NCI-H2196 treated with DMSO at 0.1 percent for 48 hours (cell line): ENCODE measurements at regions not wholly inside any gene's neighbourhood (a gene's known extent, or its start where the extent isn't known, plus 50 kb on each side); places are given as distances from the start of the nearest gene placed in this dataset.

Source experiments
- DNase-seq: peaks from one replicate; lab custom pipeline; 2025; ENCODE audit not compliant: unreplicated experiment; lab: John Stamatoyannopoulos, UW

DNA sequence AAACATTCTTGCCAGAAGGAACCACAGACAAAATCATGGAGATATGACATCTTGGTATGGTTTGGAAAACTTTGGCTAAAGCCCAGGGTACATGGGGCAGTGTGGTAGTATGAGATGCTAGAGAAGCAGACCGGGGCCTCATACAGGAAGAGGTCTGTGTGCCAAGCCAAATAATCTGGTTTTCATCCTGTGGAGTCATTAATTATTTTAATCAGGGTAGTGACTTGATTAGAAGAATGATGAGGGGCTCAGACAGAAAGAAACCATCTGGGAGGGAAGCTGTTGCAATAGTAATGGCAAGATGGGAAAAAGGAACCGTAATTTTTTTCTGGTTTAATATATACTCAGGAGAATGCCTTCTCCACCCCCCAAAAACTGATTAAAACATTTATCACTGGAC lies 318.0 kb downstream of the BRINP2 start:
- DNase-seq: no peak

DNA sequence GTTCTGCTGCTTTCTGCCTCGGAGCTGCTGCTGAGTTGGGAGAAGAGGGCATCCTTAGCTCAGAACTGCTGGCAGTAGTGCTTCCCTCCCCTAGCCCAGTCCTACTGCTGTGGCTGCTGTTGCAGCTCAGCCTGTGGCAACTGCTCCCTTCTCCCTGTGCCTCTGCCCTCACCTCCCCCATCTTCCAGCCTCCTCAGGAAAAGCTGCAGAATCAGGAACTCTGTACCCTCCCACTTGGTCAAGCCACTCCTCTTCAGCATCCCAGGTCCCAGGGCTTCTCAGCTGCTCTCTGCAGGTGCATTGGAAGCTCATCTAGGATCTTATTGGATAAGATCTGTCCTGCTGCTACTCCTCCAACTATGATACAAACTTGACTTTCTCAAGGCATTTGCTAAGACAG lies 316.7 kb downstream of the BRINP2 start:
- no peak for DNase-seq

DNA sequence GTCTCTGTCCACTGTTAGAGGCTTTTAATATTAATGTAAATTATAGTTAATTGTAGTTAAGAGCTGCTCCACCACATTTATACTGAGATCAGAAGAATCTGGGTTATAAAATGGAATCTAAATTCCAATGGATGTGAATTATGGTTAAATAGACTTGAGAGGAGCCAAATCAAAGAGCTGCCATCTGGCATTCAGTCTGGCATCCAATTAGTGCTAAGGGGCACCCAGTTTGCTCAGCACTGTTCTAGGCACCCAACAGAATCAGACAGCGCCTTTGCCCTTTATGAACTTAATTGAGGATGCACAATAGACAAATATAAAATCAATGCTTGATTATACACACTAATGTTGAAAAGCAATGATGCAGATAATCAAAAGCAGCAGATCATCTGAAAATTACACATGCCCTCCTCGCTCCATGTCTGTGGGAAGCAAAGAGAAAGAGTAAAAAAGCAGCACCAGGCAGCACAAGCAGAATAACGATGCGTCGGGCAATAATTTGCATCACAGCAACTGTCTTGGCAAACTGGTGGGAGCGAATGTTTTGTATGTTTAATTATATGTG lies 310.1 kb downstream of the BRINP2 start:
- no peak for DNase-seq

DNA sequence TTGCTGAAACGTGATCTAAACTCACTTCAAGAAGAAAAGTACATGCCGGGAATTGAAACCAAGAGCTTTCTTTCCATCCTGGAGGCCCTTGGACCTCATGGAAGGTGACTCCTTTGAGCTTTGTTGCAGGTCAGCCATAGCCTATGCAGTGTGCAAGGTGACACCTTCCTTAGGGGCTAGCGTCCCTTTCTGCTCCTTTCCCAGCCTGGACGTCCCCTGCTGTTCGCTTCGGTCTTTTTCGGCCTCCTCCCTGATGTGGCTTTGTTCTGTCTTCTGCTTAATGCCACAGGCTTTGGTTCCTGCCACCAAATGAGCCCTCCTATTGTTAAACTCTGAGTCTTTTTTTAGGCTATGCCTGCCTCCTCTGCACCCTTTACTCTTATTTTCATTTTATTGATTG lies 308.8 kb downstream of the BRINP2 start:
- DNase-seq: no peak

DNA sequence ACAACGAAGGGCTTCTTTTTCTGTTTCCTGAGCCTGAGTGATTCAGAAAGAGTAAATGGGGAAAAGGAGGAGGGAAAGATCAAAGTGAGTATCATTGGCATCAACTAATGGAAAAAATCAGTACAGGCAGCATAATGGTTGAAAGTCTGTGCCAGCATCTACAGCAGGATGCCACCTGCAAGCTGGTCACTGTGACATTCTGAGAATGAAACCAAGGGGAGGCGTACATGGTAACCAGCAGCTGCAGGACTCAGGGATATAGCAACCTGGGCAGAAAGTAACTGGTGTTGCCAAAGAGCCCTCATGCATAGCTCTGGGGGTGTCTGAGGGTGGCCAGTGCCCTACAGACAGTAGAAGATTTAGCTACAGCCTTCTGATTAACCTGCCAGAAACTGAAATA lies 305.9 kb downstream of the BRINP2 start:
- no peak for DNase-seq

DNA sequence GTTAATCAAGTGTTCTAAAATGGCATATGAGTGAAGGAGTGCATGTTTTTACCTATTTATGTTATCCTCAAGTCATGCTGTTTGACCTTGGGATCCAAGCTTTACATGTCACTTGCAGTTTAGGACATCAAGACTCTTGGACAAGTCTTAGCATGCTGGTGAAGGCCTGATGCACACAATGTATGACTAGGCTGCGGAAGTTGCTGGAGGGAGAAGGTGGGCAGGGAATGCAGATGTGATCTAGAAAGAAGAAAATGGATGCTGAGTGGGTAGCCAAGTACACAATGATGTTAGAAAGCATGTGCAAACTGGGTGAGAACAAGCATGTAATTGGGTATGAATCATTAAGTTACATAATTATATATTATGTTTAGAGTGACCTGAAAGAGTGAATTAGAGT lies 301.8 kb downstream of the BRINP2 start:
- DNase-seq: no peak

DNA sequence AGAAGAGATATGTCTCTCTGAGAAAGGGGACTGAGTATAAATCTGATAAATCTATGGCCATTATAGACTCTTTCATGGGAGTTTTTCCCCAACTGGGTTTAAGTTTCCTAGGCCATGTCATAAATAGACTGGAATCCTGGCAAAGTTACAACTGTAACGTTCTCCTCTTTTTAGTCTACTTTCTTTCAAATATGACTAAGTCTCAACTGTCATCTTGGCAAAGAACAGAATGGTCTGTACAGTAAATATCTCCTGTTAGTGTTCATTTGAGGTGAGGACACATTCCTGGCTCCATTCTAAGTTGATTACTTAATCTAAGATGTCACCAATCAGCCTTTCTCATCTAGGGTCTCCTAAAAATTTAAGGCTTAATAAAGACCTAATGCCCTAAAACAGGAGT lies 300.5 kb downstream of the BRINP2 start:
- DNase-seq: no peak

DNA sequence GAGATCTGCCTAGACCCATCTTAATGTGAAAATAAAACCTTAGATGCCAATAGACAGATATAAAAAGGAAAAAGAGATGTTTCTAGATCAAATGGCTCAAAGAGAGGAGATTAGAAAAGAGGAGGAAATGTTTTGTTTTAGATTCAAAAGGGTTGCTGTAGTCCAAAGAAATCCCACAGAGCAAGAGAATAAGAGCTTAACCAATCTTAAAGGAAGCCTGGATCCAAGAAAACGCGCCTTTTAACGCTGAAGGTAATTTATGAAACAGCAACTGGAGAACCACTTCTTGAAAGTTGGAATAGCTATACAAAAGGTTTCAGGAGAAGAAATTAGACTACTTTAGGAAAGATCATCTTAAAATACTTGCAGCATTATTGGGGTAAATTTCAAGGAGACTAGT lies 298.8 kb downstream of the BRINP2 start:
- no peak for DNase-seq

DNA sequence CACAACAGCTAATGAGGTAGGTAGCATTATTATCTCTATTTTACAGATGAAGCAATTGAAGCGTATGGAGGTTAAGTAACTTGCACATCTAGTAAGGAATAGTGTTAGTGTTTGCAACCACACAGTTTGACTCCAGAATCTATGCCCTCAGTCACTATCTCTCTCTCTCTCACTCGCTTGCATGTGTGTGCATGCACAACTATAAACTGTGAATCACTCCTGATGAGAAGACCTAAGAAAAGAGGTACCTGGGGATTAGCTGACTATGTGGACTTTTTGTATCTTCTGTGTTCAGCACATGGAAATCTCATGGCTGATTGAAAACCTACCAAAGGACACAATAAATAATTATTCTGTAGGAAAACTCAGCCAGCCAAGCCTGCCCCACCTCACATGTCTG lies 295.5 kb downstream of the BRINP2 start:
- no peak for DNase-seq

DNA sequence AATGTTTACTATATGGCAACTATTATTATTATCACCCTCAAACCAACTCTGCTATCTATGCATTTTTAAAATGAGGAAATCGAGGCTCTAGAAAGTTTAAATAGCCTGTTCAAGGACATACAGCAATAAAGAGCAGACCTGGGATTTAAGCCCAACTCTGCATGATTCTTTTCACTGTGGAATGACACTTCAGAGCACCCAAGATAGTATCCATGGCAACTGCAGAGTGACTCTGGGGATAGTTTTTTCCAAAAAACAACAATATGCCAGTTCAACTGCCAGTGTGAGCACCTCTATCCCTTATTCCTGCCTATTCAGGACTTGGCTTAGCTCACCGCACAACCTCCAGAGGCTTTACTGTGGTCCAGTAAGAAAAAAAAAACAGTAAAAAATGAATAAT lies 293.9 kb downstream of the BRINP2 start:
- no peak for DNase-seq

DNA sequence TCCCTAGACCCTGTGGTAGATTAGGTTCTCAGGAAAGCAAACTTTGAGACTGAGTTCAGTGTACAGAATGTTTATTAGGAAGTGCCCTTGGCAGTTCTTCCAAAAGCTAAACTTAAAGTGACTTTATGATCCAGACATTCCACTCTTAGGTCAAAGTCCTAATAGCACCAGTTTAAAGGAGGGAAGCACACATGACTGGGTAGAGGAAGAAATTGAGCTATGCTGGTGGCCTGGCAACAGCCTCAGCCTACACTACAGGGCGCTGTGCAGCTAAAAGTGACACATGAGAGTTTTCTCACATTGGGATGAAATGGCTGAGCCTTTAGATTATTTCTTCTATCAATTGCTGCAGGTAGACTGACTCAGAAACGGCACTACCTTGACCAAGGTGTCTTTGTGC lies 280.4 kb downstream of the BRINP2 start:
- DNase-seq: no peak

DNA sequence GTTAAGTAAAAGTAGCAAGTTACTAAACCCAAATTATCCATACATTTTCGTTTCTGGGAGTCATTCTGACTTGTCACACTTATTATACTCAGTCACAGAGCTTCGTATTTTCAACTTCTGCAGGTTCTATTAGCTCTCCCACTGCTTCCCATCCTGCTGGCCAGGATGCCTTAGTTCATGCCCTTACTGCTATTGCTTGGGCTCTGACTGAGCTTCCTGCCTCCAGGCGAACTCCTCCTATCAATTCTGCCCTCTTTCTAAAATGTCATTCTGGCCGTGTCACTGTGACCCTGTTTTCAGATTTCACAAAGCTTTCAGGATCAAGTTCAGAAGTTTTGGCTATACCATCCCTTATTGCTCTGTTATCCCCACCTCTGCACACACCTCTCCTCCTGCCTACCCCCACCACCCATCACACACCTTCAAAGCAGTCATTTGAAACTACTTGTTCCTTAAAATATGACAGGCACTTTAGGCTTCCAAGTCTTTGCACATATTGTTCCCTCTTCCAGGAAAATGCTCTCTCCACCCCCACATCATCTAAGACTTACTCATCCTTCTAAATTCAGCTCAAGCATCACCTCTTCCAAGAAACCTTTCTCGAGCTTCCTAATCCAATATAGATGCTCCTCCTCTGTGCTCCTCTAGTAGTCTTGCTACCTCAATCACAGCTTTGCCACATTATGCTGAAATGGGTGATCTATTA lies 278.0 kb downstream of the BRINP2 start:
- no peak for DNase-seq

DNA sequence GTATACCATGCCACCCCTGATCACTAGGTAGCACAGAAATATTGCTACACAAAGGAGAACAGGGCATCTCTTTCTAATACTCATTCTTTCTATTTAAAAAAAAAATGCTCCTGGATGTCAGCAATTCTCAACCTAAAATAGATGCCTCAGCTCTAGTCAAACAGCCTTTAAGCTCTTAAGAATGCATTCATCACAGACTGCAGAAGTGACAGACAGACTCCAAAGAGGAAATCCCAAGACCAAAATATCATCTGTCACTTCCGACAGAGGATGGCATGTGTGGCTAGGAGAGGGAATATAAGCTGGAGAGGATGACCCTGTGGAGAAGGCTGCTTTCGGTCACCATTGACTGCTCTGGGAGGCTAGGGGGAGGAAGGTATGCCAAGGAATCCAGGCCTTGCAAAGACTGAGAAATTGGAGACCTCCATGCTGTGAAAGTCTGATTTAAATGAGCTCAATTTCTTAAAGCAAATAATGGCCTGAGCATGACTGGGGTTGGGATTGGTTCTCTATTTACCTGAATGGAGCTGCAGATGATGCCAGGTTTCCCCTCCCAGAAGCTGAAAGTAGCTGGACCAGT lies 277.4 kb downstream of the BRINP2 start:
- no peak for DNase-seq

DNA sequence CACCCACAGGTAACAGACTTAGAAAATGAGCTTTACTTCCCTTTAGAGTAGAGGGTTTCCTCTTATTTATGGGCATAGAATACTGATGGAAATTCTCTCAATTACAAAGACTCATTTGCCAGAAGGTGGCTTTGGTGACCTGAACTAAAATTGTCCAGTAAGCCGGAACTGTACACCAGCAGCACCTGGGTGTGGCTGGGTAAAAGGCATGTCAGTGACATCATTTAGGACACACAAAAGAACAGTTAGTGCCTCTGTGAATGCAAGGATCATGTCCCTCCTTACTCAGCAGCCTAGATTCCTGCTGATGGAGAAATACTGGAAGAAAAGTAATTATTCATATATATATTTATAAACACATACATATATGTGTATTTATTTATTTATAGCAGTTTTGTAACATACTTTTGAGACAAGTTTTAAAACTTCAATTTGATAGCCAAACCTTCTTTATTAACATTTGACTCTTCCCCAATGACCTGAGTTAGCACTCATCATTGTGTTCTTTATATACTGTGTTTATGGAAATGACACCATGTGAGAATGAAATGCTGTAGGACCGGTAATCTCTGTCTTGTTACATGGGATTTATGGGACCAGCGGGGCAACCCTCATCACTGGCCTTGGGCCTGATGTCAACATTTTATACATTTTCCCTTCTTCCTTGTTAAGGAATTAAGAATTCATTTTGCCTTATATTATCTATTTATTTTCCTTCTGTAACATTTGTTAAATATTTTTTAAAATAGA lies 274.4 kb downstream of the BRINP2 start:
- DNase-seq: no peak

DNA sequence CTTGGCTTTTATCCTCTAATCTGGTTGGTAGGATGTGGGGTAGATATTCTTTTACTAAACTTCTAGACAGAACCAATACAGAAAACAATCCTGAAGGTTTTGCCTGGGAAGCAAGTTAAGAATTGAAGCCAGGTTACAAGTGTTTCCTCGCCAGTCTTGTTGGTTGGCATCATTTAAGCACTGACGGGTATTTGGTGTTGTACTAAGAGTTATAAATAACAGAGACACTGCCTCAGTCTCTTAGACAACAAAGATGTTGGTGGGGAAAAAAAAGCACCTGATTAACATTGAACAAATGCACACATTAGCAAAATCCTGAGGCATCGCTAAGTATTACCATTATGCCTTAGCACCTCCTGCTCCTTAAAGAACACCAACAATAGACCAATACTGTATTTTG lies 272.2 kb downstream of the BRINP2 start:
- no peak for DNase-seq

DNA sequence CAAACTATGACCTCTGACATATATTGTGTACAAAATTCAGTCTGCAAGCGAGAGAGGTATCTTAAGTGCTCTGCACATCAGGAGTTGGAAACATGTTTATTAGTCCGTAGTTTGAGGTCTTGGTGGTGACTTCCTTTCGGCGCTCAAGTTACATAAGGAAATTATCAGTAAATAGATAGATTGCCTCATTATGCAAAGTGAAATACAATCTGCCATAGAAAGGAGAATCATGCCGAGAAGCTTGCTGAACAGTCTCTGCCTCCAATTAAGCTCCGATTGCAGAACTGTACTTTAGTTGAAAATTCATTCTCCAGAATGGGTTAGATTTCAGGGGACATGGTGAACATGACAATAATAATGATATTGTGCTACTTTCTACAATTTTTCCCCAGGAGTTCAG lies 271.8 kb downstream of the BRINP2 start:
- no peak for DNase-seq

DNA sequence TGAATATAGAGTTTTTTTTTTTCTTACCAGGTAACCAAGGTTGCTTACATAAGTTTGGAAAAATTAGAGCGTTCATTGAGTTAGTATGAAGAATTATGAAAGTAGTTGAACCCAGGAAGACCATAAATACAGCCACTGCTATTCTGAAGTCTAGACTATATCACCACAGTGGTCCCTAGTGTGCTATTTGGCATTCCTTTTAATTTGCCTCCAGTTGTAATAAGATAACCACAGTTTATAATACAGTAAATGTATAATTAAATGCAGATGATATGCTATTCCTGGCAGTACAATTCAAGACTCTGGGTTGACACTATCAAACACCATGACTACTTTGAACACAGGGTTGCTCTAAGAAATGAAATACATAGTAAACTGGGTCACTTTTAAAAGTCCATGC lies 270.5 kb downstream of the BRINP2 start:
- no peak for DNase-seq

DNA sequence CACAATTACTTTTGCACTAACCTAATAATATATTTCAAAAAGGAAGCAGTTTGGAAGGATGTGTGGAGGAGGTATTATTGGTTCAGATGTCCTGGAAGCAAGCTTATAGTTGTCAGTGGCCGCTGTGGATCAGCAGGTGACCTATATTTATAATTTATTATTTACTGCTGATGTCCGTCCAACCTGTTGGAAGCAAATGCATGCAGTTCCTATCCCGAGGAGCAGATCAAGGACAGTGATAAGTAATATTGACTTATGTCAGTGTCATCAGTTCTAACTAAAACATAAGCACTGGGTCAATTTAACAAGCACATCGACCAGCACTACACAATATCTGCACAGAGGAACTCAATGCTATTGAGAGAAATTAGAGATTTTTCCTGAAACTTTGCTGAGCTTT lies 270.1 kb downstream of the BRINP2 start:
- no peak for DNase-seq

DNA sequence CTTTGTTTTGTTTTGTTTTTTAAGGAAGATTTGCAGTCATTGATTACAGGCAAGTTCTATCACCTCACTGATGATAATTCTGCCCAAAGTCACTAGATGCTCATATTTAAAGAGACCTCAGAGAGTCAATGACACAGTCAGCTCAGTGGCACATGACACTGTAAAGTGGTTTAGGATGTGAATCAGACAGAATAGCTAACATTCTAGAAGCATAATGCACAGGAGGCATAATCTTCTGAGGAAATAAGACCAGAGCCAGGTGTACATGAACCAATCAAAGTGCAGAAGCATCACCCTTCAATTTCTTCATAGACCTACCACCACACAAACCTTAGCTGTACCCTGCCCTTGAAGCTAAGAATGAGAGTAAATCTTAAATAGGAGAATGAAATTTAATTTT lies 268.5 kb downstream of the BRINP2 start:
- no peak for DNase-seq

DNA sequence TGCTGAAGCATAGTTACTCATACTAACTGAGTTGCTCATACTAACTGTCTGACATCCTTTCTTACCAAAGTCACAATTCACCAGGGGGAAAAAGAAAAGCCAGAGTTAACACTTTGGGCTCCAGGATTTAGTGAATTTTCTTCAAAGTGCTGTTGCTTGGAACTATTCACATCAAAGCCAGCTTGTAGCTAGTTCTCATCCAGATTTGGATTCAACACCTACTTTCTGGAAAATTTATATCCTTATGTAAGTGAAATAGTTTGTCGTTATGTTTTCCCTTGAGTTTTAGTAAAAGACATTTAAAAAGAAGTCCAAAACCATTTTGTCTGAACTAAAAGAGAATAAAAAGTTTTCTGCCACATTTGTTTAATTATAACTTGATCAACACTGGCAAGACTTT lies 264.6 kb downstream of the BRINP2 start:
- no peak for DNase-seq

DNA sequence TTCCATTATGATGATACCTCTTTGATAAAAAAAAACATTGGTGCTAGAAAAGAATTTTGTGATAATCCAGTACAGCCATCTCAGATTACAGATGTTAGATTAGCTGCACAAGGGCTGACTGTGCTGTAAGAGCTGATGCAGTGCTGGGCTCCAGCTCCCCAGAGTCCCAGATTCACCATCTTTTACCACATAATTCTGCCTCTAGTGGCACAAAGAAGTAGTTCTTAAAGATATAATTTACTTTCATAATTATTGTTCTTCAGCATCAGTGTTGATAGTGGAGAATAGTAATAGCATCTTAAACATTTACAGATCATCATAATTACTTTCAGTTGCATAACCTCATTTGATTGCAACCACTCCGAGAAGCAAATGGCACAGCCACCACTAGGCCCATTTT lies 262.1 kb downstream of the BRINP2 start:
- DNase-seq: no peak

DNA sequence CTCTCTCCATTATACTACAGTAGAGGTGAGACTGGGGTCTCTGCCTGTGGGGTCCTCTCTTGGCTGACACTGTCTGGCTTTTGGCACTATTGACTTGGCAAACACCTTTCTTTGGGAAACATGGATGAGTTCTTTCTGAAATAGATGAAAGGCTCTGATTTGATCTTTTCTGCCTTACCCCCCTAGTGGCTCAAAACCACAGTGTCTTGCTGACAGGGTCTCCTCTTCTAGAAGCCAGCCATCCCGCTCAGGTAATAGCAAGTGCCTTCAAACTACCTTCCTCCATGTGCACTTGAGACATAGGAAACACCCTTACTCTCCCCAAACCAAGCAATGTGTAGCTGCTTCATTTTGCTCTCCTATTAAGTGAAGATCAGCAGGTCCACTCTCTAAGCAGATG lies 260.4 kb downstream of the BRINP2 start:
- DNase-seq: no peak
